Natural killer cell (primary cell): ENCODE measurements at regions not wholly inside any gene's neighbourhood (a gene's known extent, or its start where the extent isn't known, plus 50 kb on each side); places are given as distances from the start of the nearest gene placed in this dataset.

Source experiments
- ATAC-seq, 3 donors: fragments of 150-1000 bp in 2 of 3; fragments of 200-7000 bp in 1 of 3; cut with Tn5 transposase; 1 replicate in 1 of 3; 2 replicates in 2 of 3; pipeline ENCODE4 v1.10.0; 2021; ENCODE audit warnings: mild to moderate bottlenecking in 2 of 3, moderate library complexity in 2 of 3
- DNase-seq, 2 donors: peaks; one replicate each; pipeline versions ENCODE4 v3.0.0 to v3.0.0-alpha.2; 2013 to 2021; ENCODE audit warnings: mixed read lengths in 1 of 2
- H3K27ac ChIP-seq: one replicate; pipeline ENCODE4 v1.5.1; 2013; ENCODE audit warnings: mild to moderate bottlenecking, low read length
- H3K27me3 ChIP-seq: one replicate; pipeline ENCODE4 v1.6.1; 2013; ENCODE audit warnings: low read length; ENCODE audit not compliant: control insufficient read depth, insufficient read depth
- H3K36me3 ChIP-seq: one replicate; pipeline ENCODE4 v1.6.1; 2013; ENCODE audit warnings: low read length; ENCODE audit not compliant: control insufficient read depth, insufficient read depth
- H3K4me1 ChIP-seq: one replicate; pipeline ENCODE4 v1.6.1; 2013; ENCODE audit warnings: low read length; ENCODE audit not compliant: control insufficient read depth, insufficient read depth
- H3K4me3 ChIP-seq: one replicate; pipeline ENCODE4 v1.5.1; 2013; ENCODE audit warnings: low read length
- H3K9me3 ChIP-seq: one replicate; pipeline ENCODE4 v1.6.1; 2013; ENCODE audit warnings: low read length; ENCODE audit not compliant: control insufficient read depth, insufficient read depth
- H3K27ac Mint-ChIP-seq, 2 donors: one replicate each; pipeline ENCODE4 v1.8.0; 2022; ENCODE audit warnings: mild to moderate bottlenecking in 2 of 2, mixed read lengths in 2 of 2, moderate library complexity in 1 of 2
- H3K27me3 Mint-ChIP-seq, 2 donors: one replicate each; pipeline ENCODE4 v1.8.0; 2022; ENCODE audit warnings: low read depth in 2 of 2, mixed read lengths in 2 of 2
- H3K36me3 Mint-ChIP-seq: one replicate; pipeline ENCODE4 v1.8.0; 2022; ENCODE audit warnings: mixed read lengths
- H3K4me1 Mint-ChIP-seq, 2 donors: one replicate each; pipeline ENCODE4 v1.8.0; 2022; ENCODE audit warnings: mixed read lengths in 2 of 2
- H3K4me3 Mint-ChIP-seq: one replicate; pipeline ENCODE4 v1.8.0; 2022; ENCODE audit warnings: mild to moderate bottlenecking, moderate library complexity, mixed read lengths
- H3K9me3 Mint-ChIP-seq, 2 donors: one replicate each; pipeline ENCODE4 v1.8.0; 2022; ENCODE audit warnings: mixed read lengths in 2 of 2
- CTCF ChIP-seq: fragments of 200-600 bp; IDR thresholded peaks from one replicate; pipeline ENCODE4 v1.8.0; 2022; ENCODE audit warnings: antibody characterized with exemption
- WGBS: methylation state at CpG from one replicate; pipeline ENCODE4 v1.1.7; 2013; ENCODE audit warnings: missing lambda C conversion rate; ENCODE audit not compliant: insufficient coverage; 5-methylcytosine and 5-hydroxymethylcytosine counted together
- intact Hi-C: fragments of 100-400 bp; cut with micrococcal nuclease; formaldehyde crosslinking; loops from one replicate; pipeline ENCODE4 v1.14.2; 2022

- Mint-ChIP-seq H3K4me1 (no peaks in the 10 kb centered on the region), H3K27me3 (no peaks in the 10 kb centered on the region), H3K9me3 (peaks cover 0 to 4% of the 10 kb centered on the region in 2 donors), H3K36me3 (no peaks in the 10 kb centered on the region), H3K4me3 (no peak overlapping the region), H3K27ac (no peak overlapping the region)
- Histone ChIP-seq H3K4me3 (no peak overlapping the region), H3K27ac (no peak overlapping the region), H3K4me1 (no peaks in the 10 kb centered on the region), H3K27me3 (no peaks in the 10 kb centered on the region), H3K36me3 (no peaks in the 10 kb centered on the region), H3K9me3 (peaks cover 28% of the 10 kb centered on the region)
- no peak for DNase-seq
- intact Hi-C loops: no loop called here
- ATAC-seq: no peak
- TF ChIP-seq CTCF: no peak
These were observed 120.6 kb downstream of the BCHE start for GRCh38 chr3:165716592-165716991.

- Histone ChIP-seq H3K36me3 (no peaks in the 10 kb centered on the region), H3K4me1 (no peaks in the 10 kb centered on the region), H3K9me3 (peaks cover 9% of the 10 kb centered on the region), H3K4me3 (no peak overlapping the region), H3K27ac (no peak overlapping the region), H3K27me3 (no peaks in the 10 kb centered on the region)
- no peak for ATAC-seq
- no peak for TF ChIP-seq CTCF
- intact Hi-C loops: no loop called here
- no peak overlapping the region for H3K4me3 Mint-ChIP-seq
- DNase-seq: no peak
- peaks cover 0 to 1% of the 10 kb centered on the region in 2 donors for H3K9me3 Mint-ChIP-seq
- no peaks in the 10 kb centered on the region for H3K4me1 Mint-ChIP-seq
- no peak overlapping the region for H3K27ac Mint-ChIP-seq
- H3K36me3 Mint-ChIP-seq: no peaks in the 10 kb centered on the region
- H3K27me3 Mint-ChIP-seq: no peaks in the 10 kb centered on the region
- 93% methylated on average over 7 of the region's 7 CpGs for WGBS
These were observed 123.7 kb downstream of the BCHE start for GRCh38 chr3:165713479-165713878.

- Histone ChIP-seq H3K4me3 (no peak overlapping the region), H3K9me3 (peaks cover 9% of the 10 kb centered on the region), H3K4me1 (no peaks in the 10 kb centered on the region), H3K27me3 (no peaks in the 10 kb centered on the region), H3K36me3 (no peaks in the 10 kb centered on the region), H3K27ac (no peak overlapping the region)
- no peak for DNase-seq
- Mint-ChIP-seq H3K4me1 (no peaks in the 10 kb centered on the region), H3K4me3 (no peak overlapping the region), H3K9me3 (peaks cover 0 to 2% of the 10 kb centered on the region in 2 donors), H3K27me3 (no peaks in the 10 kb centered on the region), H3K36me3 (no peaks in the 10 kb centered on the region), H3K27ac (no peak overlapping the region)
- TF ChIP-seq CTCF: no peak
- ATAC-seq: no peak
- intact Hi-C loops: no loop called here
- 95% methylated on average over 8 of the region's 8 CpGs for WGBS
These were observed 124.8 kb downstream of the BCHE start for GRCh38 chr3:165712382-165712781.

GRCh38 chr3:165697910-165698309, 139.3 kb downstream of the BCHE start:
- H3K36me3 Mint-ChIP-seq: no peaks in the 10 kb centered on the region
- WGBS: 100% methylated on average over 1 of the region's 2 CpGs
- DNase-seq (no peak), ATAC-seq (no peak)
- peaks cover 10 to 22% of the 10 kb centered on the region in 2 donors for H3K9me3 Mint-ChIP-seq
- H3K4me1 Mint-ChIP-seq: no peaks in the 10 kb centered on the region
- no peak overlapping the region for H3K4me3 Mint-ChIP-seq
- H3K9me3 ChIP-seq: peaks cover under 1% of the 10 kb centered on the region
- H3K36me3 ChIP-seq: no peaks in the 10 kb centered on the region
- no peaks in the 10 kb centered on the region for H3K4me1 ChIP-seq
- no peak for TF ChIP-seq CTCF
- no peaks in the 10 kb centered on the region for H3K27me3 Mint-ChIP-seq
- intact Hi-C loops: no loop called here
- H3K27ac ChIP-seq: no peak overlapping the region
- H3K27me3 ChIP-seq: no peaks in the 10 kb centered on the region
- no peak overlapping the region for H3K4me3 ChIP-seq
- no peak overlapping the region for H3K27ac Mint-ChIP-seq
